PC-3 (cell line): ENCODE measurements at regions not wholly inside any gene's neighbourhood (a gene's known extent, or its start where the extent isn't known, plus 50 kb on each side); places are given as distances from the start of the nearest gene placed in this dataset.

Source experiments
- EZH2 ChIP-seq: fragments of 300-600 bp; sonication (generic); IDR thresholded peaks from one replicate; pipeline ENCODE4 v1.6.1; 2017; ENCODE audit warnings: antibody characterized with exemption, mild to moderate bottlenecking, low read length; ENCODE audit not compliant: unreplicated experiment
- EZH2phosphoT487 ChIP-seq: fragments of 300-600 bp; sonication (generic); IDR thresholded peaks from 2 replicates; pipeline ENCODE4 v1.6.1; 2018; ENCODE audit warnings: mild to moderate bottlenecking, antibody characterized with exemption, low read length, borderline replicate concordance
- TF ChIP-seq, protein P1 (sequence below): fragments of 300-600 bp; sonication (generic); conservative IDR thresholded peaks from 2 replicates; pipeline ENCODE4 v1.5.1; 2017; ENCODE audit warnings: antibody characterized with exemption, low read depth, mild to moderate bottlenecking, low read length

DNA sequence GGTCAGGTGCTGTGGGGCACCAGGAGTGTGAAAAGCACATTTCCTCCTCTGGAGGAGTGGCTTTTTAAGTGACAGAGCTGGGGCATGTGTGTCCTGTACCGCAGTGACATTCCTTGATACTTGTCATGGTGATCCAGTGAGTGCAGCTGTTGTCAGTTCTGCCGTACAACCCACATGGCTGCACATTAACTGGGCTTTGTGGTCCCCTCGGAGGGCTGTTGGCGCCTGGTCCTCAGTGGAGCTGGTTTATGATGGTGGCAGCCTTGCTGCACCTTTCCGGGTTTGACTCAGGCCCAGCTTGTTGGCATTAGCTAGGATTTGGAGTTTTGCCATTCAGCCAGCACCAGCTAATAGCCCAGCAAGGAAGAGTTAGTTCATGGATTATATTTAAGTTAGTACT lies 77.0 kb downstream of the SLC25A47 start:
- TF ChIP-seq EZH2phosphoT487 (no peak), EZH2 (no peak)
- TF ChIP-seq, protein P1, sequence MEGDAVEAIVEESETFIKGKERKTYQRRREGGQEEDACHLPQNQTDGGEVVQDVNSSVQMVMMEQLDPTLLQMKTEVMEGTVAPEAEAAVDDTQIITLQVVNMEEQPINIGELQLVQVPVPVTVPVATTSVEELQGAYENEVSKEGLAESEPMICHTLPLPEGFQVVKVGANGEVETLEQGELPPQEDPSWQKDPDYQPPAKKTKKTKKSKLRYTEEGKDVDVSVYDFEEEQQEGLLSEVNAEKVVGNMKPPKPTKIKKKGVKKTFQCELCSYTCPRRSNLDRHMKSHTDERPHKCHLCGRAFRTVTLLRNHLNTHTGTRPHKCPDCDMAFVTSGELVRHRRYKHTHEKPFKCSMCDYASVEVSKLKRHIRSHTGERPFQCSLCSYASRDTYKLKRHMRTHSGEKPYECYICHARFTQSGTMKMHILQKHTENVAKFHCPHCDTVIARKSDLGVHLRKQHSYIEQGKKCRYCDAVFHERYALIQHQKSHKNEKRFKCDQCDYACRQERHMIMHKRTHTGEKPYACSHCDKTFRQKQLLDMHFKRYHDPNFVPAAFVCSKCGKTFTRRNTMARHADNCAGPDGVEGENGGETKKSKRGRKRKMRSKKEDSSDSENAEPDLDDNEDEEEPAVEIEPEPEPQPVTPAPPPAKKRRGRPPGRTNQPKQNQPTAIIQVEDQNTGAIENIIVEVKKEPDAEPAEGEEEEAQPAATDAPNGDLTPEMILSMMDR = no peak
